ENCODE measurements at regions not wholly inside any gene's neighbourhood (a gene's known extent, or its start where the extent isn't known, plus 50 kb on each side); places are given as distances from the start of the nearest gene placed in this dataset.

DNA sequence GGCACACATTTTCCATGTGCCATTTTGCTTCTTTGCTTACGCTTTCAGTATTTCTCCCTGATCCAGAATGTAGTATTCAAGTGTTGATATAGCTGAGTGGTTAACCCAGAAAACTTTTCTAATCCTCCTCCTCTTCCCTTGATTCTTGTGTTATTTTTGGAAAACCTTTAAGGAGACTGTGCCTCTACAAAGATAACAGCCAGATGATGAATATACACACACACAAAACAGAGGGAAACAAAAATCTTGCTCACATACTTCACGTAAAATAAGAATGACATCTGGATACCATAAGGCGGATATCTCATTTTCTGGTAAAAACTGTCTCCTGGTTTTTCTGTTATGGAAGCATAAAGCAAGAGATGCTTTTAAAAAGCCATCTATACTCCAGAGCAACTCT is 295.8 kb upstream of the THBS1 start:
- TF ChIP-seq, protein P1, sequence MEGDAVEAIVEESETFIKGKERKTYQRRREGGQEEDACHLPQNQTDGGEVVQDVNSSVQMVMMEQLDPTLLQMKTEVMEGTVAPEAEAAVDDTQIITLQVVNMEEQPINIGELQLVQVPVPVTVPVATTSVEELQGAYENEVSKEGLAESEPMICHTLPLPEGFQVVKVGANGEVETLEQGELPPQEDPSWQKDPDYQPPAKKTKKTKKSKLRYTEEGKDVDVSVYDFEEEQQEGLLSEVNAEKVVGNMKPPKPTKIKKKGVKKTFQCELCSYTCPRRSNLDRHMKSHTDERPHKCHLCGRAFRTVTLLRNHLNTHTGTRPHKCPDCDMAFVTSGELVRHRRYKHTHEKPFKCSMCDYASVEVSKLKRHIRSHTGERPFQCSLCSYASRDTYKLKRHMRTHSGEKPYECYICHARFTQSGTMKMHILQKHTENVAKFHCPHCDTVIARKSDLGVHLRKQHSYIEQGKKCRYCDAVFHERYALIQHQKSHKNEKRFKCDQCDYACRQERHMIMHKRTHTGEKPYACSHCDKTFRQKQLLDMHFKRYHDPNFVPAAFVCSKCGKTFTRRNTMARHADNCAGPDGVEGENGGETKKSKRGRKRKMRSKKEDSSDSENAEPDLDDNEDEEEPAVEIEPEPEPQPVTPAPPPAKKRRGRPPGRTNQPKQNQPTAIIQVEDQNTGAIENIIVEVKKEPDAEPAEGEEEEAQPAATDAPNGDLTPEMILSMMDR (IDR thresholded peaks at IDR 0.05) = no peak
- no peak for TF ChIP-seq POLR2A (IDR thresholded peaks at IDR 0.05)

Data from lower leg skin (tissue), 3 donors.